Caco-2 (cell line): ENCODE measurements at regions not wholly inside any gene's neighbourhood (a gene's known extent, or its start where the extent isn't known, plus 50 kb on each side); places are given as distances from the start of the nearest gene placed in this dataset.

Experiments used
- BruUV-seq: library from RNA; stranded (reverse); fragments of 400-500 nt; replicated peaks from 2 replicates; lab custom pipeline; 2021; lab: Mats Ljungman, UMichigan
- CTCF ChIA-PET: fragments of 300-600 bp; sonication (Branson Sonifier 250); formaldehyde crosslinking; loops from one replicate; lab custom pipeline; 2022; ENCODE audit warnings: antibody characterized with exemption; lab: Charles Lee
- POLR2A ChIA-PET: fragments of 300-600 bp; sonication (Branson Sonifier 250); formaldehyde crosslinking; loops from one replicate; lab custom pipeline; 2022; ENCODE audit warnings: antibody characterized with exemption; lab: Charles Lee
- DNase-seq, 2 experiments: peaks; one replicate each; pipeline versions ENCODE4 v3.0.0 to v3.0.0-alpha.2; 2020 to 2022
- H3K27me3 ChIP-seq: replicated peaks from 2 replicates; pipeline ENCODE4 v1.6.0; 2011; ENCODE audit warnings: low read length; ENCODE audit not compliant: control insufficient read depth, insufficient read depth
- H3K36me3 ChIP-seq: 2 replicates; pipeline ENCODE4 v1.5.1; 2011; ENCODE audit warnings: low read length; ENCODE audit not compliant: control insufficient read depth, insufficient read depth
- H3K4me1 ChIP-seq: fragments of 250-450 bp; sonication (Bioruptor Pico); 2 replicates; pipeline ENCODE4 v1.5.1; 2020; ENCODE audit warnings: mild to moderate bottlenecking
- H3K4me3 ChIP-seq: 2 replicates; pipeline ENCODE4 v1.5.1; 2011; ENCODE audit warnings: low read depth, mild to moderate bottlenecking, control low read depth, low read length
- H3K9me3 ChIP-seq: fragments of 250-450 bp; sonication (Bioruptor Pico); 2 replicates; pipeline ENCODE4 v1.5.1; 2020; ENCODE audit warnings: mild to moderate bottlenecking, moderate library complexity
- H3K27ac Mint-ChIP-seq: one replicate; pipeline ENCODE4 v1.8.0; 2022; ENCODE audit warnings: mixed read lengths; ENCODE audit not compliant: unreplicated experiment
- H3K27me3 Mint-ChIP-seq: one replicate; pipeline ENCODE4 v1.8.0; 2022; ENCODE audit warnings: mixed read lengths; ENCODE audit not compliant: insufficient read depth, unreplicated experiment
- H3K36me3 Mint-ChIP-seq: one replicate; pipeline ENCODE4 v1.8.0; 2022; ENCODE audit warnings: mild to moderate bottlenecking, mixed read lengths; ENCODE audit not compliant: insufficient read depth, unreplicated experiment
- H3K4me1 Mint-ChIP-seq: one replicate; pipeline ENCODE4 v1.8.0; 2022; ENCODE audit warnings: low read depth, mixed read lengths; ENCODE audit not compliant: unreplicated experiment
- H3K4me3 Mint-ChIP-seq: one replicate; pipeline ENCODE4 v1.8.0; 2022; ENCODE audit warnings: mild to moderate bottlenecking, moderate library complexity, mixed read lengths; ENCODE audit not compliant: unreplicated experiment
- H3K9me3 Mint-ChIP-seq: one replicate; pipeline ENCODE4 v1.8.0; 2022; ENCODE audit warnings: mixed read lengths; ENCODE audit not compliant: unreplicated experiment
- intact Hi-C: fragments of 100-400 bp; cut with micrococcal nuclease; formaldehyde crosslinking; loops from one replicate; pipeline ENCODE4 v1.10.0; 2022; ENCODE audit not compliant: unreplicated experiment
- TF ChIP-seq, protein P1 (sequence below), 2 experiments: fragments of 200-600 bp in 1 of 2; IDR thresholded peaks; 1 replicate in 1 of 2; 2 replicates in 1 of 2; pipeline versions ENCODE4 v1.5.1 to v1.8.0; 2011 to 2022; ENCODE audit warnings: antibody characterized with exemption in 1 of 2, control low read depth in 1 of 2, inconsistent platforms in 1 of 2, low read depth in 1 of 2, low read length in 1 of 2, mild to moderate bottlenecking in 1 of 2, moderate library complexity in 1 of 2; ENCODE audit not compliant: insufficient read depth in 1 of 2, severe bottlenecking in 1 of 2, unreplicated experiment in 1 of 2

DNA sequence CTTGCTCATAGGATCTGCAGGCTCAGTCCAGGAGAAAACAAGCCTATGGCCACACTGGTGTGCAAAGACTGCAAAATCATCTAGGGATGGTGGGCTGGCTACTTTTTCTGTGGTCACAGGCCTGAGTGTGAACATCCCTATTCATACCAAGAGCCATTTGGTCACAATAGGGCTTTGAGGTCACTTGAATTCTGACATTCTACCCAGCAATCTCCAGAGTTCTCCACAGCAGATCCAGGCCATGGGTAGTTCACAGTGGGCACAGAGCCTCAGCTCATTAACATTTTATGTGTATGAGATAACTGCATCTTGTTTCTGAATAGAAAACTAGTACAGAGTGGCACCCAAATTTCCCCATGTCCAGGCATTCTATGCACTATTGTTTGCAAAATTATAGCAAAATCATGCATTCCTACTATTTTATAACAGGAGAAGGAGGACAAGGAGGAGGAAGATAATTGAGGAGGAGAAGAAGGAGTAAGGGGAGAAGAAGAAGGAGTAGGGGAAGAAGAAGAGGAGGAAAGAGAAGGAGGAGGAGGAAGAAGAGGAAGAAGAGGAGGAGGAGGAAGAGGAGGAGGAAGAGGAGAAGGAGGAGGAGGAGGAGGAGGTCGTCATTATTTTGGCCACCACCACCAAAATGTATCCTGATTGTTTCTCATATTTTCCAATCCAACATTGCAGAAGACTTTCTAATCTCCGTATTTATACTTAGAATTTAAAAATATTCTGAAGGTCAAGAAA lies 129.0 kb downstream of the SEMA6D start:
- H3K4me1 Mint-ChIP-seq, result no peaks in the 10 kb centered on the region
- Histone ChIP-seq H3K4me1 (no peaks in the 10 kb centered on the region), H3K4me3 (no peak overlapping the region), H3K9me3 (no peaks in the 10 kb centered on the region), H3K36me3 (no peaks in the 10 kb centered on the region), H3K27me3 (no peaks in the 10 kb centered on the region; the same call in 1 of the 2 replicates)
- no TSS peak for BruUV-seq
- CTCF ChIA-PET, result no interaction called here
- POLR2A ChIA-PET, result no interaction called here
- intact Hi-C loops, result no loop called here
- TF ChIP-seq, protein P1, sequence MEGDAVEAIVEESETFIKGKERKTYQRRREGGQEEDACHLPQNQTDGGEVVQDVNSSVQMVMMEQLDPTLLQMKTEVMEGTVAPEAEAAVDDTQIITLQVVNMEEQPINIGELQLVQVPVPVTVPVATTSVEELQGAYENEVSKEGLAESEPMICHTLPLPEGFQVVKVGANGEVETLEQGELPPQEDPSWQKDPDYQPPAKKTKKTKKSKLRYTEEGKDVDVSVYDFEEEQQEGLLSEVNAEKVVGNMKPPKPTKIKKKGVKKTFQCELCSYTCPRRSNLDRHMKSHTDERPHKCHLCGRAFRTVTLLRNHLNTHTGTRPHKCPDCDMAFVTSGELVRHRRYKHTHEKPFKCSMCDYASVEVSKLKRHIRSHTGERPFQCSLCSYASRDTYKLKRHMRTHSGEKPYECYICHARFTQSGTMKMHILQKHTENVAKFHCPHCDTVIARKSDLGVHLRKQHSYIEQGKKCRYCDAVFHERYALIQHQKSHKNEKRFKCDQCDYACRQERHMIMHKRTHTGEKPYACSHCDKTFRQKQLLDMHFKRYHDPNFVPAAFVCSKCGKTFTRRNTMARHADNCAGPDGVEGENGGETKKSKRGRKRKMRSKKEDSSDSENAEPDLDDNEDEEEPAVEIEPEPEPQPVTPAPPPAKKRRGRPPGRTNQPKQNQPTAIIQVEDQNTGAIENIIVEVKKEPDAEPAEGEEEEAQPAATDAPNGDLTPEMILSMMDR (IDR thresholded peaks at IDR 0.05; ENCODE audit: insufficient read depth in 1 of 2, low read depth in 1 of 2, low read length in 1 of 2, severe bottlenecking in 1 of 2, unreplicated experiment in 1 of 2), result no peak
- no peaks in the 10 kb centered on the region for H3K36me3 Mint-ChIP-seq
- no peak overlapping the region for H3K4me3 Mint-ChIP-seq
- H3K27ac Mint-ChIP-seq, result no peak overlapping the region
- H3K27me3 Mint-ChIP-seq, result peaks cover 7% of the 10 kb centered on the region
- DNase-seq, result no peak
- H3K9me3 Mint-ChIP-seq, result peaks cover 8% of the 10 kb centered on the region

DNA sequence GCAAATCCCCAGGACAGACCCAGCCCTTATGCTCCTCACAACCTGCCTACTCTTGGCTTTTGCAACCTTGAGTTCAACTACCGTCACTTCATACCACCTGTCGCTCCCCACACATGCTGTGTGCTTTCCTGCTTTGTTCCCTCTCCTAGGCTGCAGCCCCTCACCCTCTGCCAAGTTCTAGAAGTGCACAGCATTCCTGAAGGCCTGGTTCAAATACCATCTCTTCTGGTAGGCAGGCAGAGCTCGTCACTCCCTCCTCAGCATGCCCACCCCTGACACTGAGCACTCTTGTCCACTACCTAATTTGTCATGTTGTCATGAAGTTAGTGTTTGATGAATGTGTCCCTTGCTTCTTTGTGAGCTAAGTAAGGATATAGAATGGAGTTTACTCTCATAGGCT lies 129.6 kb downstream of the SEMA6D start:
- intact Hi-C loops, result no loop called here
- H3K4me1 ChIP-seq, result no peaks in the 10 kb centered on the region
- H3K4me3 Mint-ChIP-seq, result no peak overlapping the region
- H3K27ac Mint-ChIP-seq, result no peak overlapping the region
- H3K9me3 ChIP-seq, result no peaks in the 10 kb centered on the region
- H3K27me3 ChIP-seq, result no peaks in the 10 kb centered on the region; the same call in 1 of the 2 replicates
- H3K9me3 Mint-ChIP-seq, result peaks cover 10% of the 10 kb centered on the region
- BruUV-seq, result no TSS peak
- no peak overlapping the region for H3K4me3 ChIP-seq
- no peaks in the 10 kb centered on the region for H3K4me1 Mint-ChIP-seq
- DNase-seq, result no peak
- ChIA-PET POLR2A (no interaction called here), CTCF (no interaction called here)
- TF ChIP-seq, protein P1 (IDR thresholded peaks at IDR 0.05; ENCODE audit: insufficient read depth in 1 of 2, low read depth in 1 of 2, low read length in 1 of 2, severe bottlenecking in 1 of 2, unreplicated experiment in 1 of 2), result no peak
- H3K27me3 Mint-ChIP-seq, result peaks cover 7% of the 10 kb centered on the region
- no peaks in the 10 kb centered on the region for H3K36me3 Mint-ChIP-seq
- H3K36me3 ChIP-seq, result no peaks in the 10 kb centered on the region

DNA sequence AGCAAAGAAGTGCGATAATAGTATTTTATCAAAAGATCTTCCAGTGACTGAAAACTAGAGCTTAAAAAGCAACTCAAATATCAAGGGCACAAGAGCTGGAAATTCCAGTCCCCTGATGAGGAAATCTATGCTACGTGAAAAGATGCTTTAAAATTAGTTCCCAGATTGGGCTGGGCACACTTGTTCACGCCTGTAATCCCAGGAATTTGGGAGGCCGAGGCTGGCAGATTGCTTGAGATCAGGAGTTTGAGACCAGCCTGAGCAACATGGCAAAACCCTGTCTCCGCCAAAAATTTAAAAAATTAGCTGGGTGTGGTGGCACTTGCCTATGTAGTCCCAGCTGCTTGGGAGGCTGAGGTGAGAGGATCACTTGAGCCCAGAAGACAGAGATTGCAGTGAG lies 138.8 kb downstream of the SEMA6D start:
- Mint-ChIP-seq H3K27me3 (peaks cover 4% of the 10 kb centered on the region), H3K36me3 (no peaks in the 10 kb centered on the region), H3K27ac (no peak overlapping the region), H3K9me3 (peaks cover 4% of the 10 kb centered on the region), H3K4me1 (no peaks in the 10 kb centered on the region), H3K4me3 (no peak overlapping the region)
- Histone ChIP-seq H3K4me3 (no peak overlapping the region), H3K9me3 (no peaks in the 10 kb centered on the region), H3K27me3 (no peaks in the 10 kb centered on the region), H3K36me3 (no peaks in the 10 kb centered on the region), H3K4me1 (no peaks in the 10 kb centered on the region)
- TF ChIP-seq, protein P1 (IDR thresholded peaks at IDR 0.05; ENCODE audit: insufficient read depth in 1 of 2, low read depth in 1 of 2, low read length in 1 of 2, severe bottlenecking in 1 of 2, unreplicated experiment in 1 of 2), result no peak
- BruUV-seq, result no TSS peak
- intact Hi-C loops, result no loop called here
- CTCF ChIA-PET, result interaction anchor here (0.6 kb wide), 1 partner anchor 532 kb away, joined by 3 read pairs; no protein-coding TSS in a partner anchor
- no peak for DNase-seq
- POLR2A ChIA-PET, result no interaction called here
